Middle frontal gyrus (tissue), 1 donor: ENCODE measurements at regions not wholly inside any gene's neighbourhood (a gene's known extent, or its start where the extent isn't known, plus 50 kb on each side); places are given as distances from the start of the nearest gene placed in this dataset.
"Not testable (repeated sequence)": the region's sequence is repeated elsewhere in the genome, so short reads cannot be mapped to it uniquely, and the experiment has no call there.

Source experiments
- DNase-seq: peaks from one replicate; pipeline ENCODE4 v3.0.0-alpha.2; 2015; ENCODE audit warnings: low spot score; ENCODE audit errors: extremely low spot score

GRCh38 chr15:56811586-56811985 is 78.3 kb upstream of the ZNF280D start:
- DNase-seq: no peak

- no peak for DNase-seq
Measured at GRCh38 chr15:56808160-56808559, 74.9 kb upstream of the ZNF280D start.

- no peak for DNase-seq
Measured at GRCh38 chr15:56806148-56806536, 72.8 kb upstream of the ZNF280D start.

- no peak for DNase-seq
Measured at GRCh38 chr15:56805466-56806147, 72.3 kb upstream of the ZNF280D start.

GRCh38 chr15:56804938-56805337 is 71.6 kb upstream of the ZNF280D start:
- DNase-seq: no peak

- DNase-seq: no peak
Measured at GRCh38 chr15:56804279-56804678, 71.0 kb upstream of the ZNF280D start.

GRCh38 chr15:56802161-56802560 is 68.9 kb upstream of the ZNF280D start:
- DNase-seq: no peak

- DNase-seq: no peak
Measured at GRCh38 chr15:56798639-56799038, 65.3 kb upstream of the ZNF280D start.

- DNase-seq: no peak
Measured at GRCh38 chr15:56797720-56798275, 64.5 kb upstream of the ZNF280D start.

- no peak for DNase-seq
Measured at GRCh38 chr15:56795502-56795901, 62.2 kb upstream of the ZNF280D start.

GRCh38 chr15:56794553-56795329 is 61.4 kb upstream of the ZNF280D start:
- DNase-seq: no peak

GRCh38 chr15:56794165-56794552 is 60.9 kb upstream of the ZNF280D start:
- no peak for DNase-seq

GRCh38 chr15:56792211-56792610 is 58.9 kb upstream of the ZNF280D start:
- DNase-seq: no peak

GRCh38 chr15:56791521-56791920 is 58.2 kb upstream of the ZNF280D start:
- DNase-seq: not testable (repeated sequence)

GRCh38 chr15:56788359-56788758 is 55.0 kb upstream of the ZNF280D start:
- no peak for DNase-seq

- DNase-seq: no peak
Measured at GRCh38 chr15:56786966-56787365, 53.7 kb upstream of the ZNF280D start.

GRCh38 chr15:56783857-56784661 is 50.8 kb upstream of the ZNF280D start:
- DNase-seq: no peak

- no peak for DNase-seq
Measured at GRCh38 chr15:56783156-56783856, 50.0 kb upstream of the ZNF280D start.
